SIG-M5 treated with dmso at 0.1 percent for 504 hours (cell line): ENCODE measurements at regions not wholly inside any gene's neighbourhood (a gene's known extent, or its start where the extent isn't known, plus 50 kb on each side); places are given as distances from the start of the nearest gene placed in this dataset.

ENCODE experiments used
- DNase-seq: peaks from one replicate; lab custom pipeline; 2025; ENCODE audit not compliant: unreplicated experiment; lab: John Stamatoyannopoulos, UW

- DNase-seq = no peak
Observed at GRCh38 chr1:5661196-5662085, 330.8 kb downstream of the NPHP4 start.

- no peak for DNase-seq
Observed at GRCh38 chr1:5660141-5660935, 331.9 kb downstream of the NPHP4 start.

- DNase-seq = no peak
Observed at GRCh38 chr1:5659606-5660005, 332.6 kb downstream of the NPHP4 start.

- no peak for DNase-seq
Observed at GRCh38 chr1:5658340-5659316, 333.6 kb downstream of the NPHP4 start.

GRCh38 chr1:5651964-5652821, 340.0 kb downstream of the NPHP4 start:
- no peak for DNase-seq

- no peak for DNase-seq
Observed at GRCh38 chr1:5651473-5651872, 340.8 kb downstream of the NPHP4 start.

- no peak for DNase-seq
Observed at GRCh38 chr1:5651027-5651410, 341.2 kb downstream of the NPHP4 start.

GRCh38 chr1:5650283-5651026, 341.8 kb downstream of the NPHP4 start:
- no peak for DNase-seq

GRCh38 chr1:5649795-5650194, 342.4 kb downstream of the NPHP4 start:
- no peak for DNase-seq

GRCh38 chr1:5649166-5649551, 343.1 kb downstream of the NPHP4 start:
- no peak for DNase-seq

- no peak for DNase-seq
Observed at GRCh38 chr1:5648410-5649165, 343.6 kb downstream of the NPHP4 start.

- DNase-seq = no peak
Observed at GRCh38 chr1:5647234-5647633, 345.0 kb downstream of the NPHP4 start.

GRCh38 chr1:5646486-5647149, 345.6 kb downstream of the NPHP4 start:
- no peak for DNase-seq

- DNase-seq = no peak
Observed at GRCh38 chr1:5645929-5646328, 346.3 kb downstream of the NPHP4 start.

- DNase-seq = no peak
Observed at GRCh38 chr1:5645135-5645399, 347.2 kb downstream of the NPHP4 start.

GRCh38 chr1:5644281-5645134, 347.7 kb downstream of the NPHP4 start:
- no peak for DNase-seq

GRCh38 chr1:5643360-5644107, 348.7 kb downstream of the NPHP4 start:
- no peak for DNase-seq
